NCI-H2107 (cell line): ENCODE measurements at regions not wholly inside any gene's neighbourhood (a gene's known extent, or its start where the extent isn't known, plus 50 kb on each side); places are given as distances from the start of the nearest gene placed in this dataset.
"Not testable (repeated sequence)": the region's sequence is repeated elsewhere in the genome, so short reads cannot be mapped to it uniquely, and the experiment has no call there.

Source experiments
- DNase-seq: peaks from one replicate; lab custom pipeline; 2025; lab: John Stamatoyannopoulos, UW

GRCh38 chr18:60062831-60063230 lies 163.0 kb downstream of the PMAIP1 start:
- DNase-seq: not testable (repeated sequence)

GRCh38 chr18:60062396-60062795 lies 162.6 kb downstream of the PMAIP1 start:
- no peak for DNase-seq

- DNase-seq: no peak
Measured at GRCh38 chr18:60060578-60060977, 160.8 kb downstream of the PMAIP1 start.

- no peak for DNase-seq
Measured at GRCh38 chr18:60060026-60060425, 160.2 kb downstream of the PMAIP1 start.

- DNase-seq: no peak
Measured at GRCh38 chr18:60059216-60059615, 159.4 kb downstream of the PMAIP1 start.

GRCh38 chr18:60053747-60054304 lies 154.0 kb downstream of the PMAIP1 start:
- no peak for DNase-seq

GRCh38 chr18:60050821-60051220 lies 151.0 kb downstream of the PMAIP1 start:
- no peak for DNase-seq

- no peak for DNase-seq
Measured at GRCh38 chr18:60049172-60049571, 149.4 kb downstream of the PMAIP1 start.

- DNase-seq: no peak
Measured at GRCh38 chr18:60047556-60047955, 147.8 kb downstream of the PMAIP1 start.

- no peak for DNase-seq
Measured at GRCh38 chr18:60044290-60045006, 144.7 kb downstream of the PMAIP1 start.

- DNase-seq: no peak
Measured at GRCh38 chr18:60040971-60041370, 141.2 kb downstream of the PMAIP1 start.

GRCh38 chr18:60038731-60039130 lies 138.9 kb downstream of the PMAIP1 start:
- DNase-seq: no peak

GRCh38 chr18:60027397-60027796 lies 127.6 kb downstream of the PMAIP1 start:
- DNase-seq: no peak

GRCh38 chr18:60024857-60025256 lies 125.1 kb downstream of the PMAIP1 start:
- DNase-seq: no peak

GRCh38 chr18:60024345-60024744 lies 124.5 kb downstream of the PMAIP1 start:
- no peak for DNase-seq

GRCh38 chr18:60022671-60023276 lies 123.0 kb downstream of the PMAIP1 start:
- DNase-seq: no peak

- DNase-seq: no peak
Measured at GRCh38 chr18:60021556-60021955, 121.8 kb downstream of the PMAIP1 start.

- DNase-seq: no peak
Measured at GRCh38 chr18:60020107-60020925, 120.5 kb downstream of the PMAIP1 start.

- no peak for DNase-seq
Measured at GRCh38 chr18:60019463-60019840, 119.7 kb downstream of the PMAIP1 start.

- DNase-seq: no peak
Measured at GRCh38 chr18:60018618-60019462, 119.0 kb downstream of the PMAIP1 start.

GRCh38 chr18:60018134-60018533 lies 118.3 kb downstream of the PMAIP1 start:
- DNase-seq: not testable (repeated sequence)

- DNase-seq: no peak
Measured at GRCh38 chr18:60017371-60017770, 117.6 kb downstream of the PMAIP1 start.
